ENCODE measurements at regions not wholly inside any gene's neighbourhood (a gene's known extent, or its start where the extent isn't known, plus 50 kb on each side); places are given as distances from the start of the nearest gene placed in this dataset.
"Not testable (repeated sequence)": the region's sequence is repeated elsewhere in the genome, so short reads cannot be mapped to it uniquely, and the experiment has no call there.

- H3K4me3 ChIP-seq (ENCODE audit: low read depth, low read length); DNase-seq (ENCODE audit: low read depth): not testable (repeated sequence)
- peak; percentile 17 for TF ChIP-seq CTCF (IDR thresholded peaks at IDR 0.05; ENCODE audit: low read depth, low read length)
These were observed 922.7 kb downstream of the TUBA3C start for GRCh38 chr13:18258801-18259419.

- DNase-seq (ENCODE audit: low read depth); H3K4me3 ChIP-seq (ENCODE audit: low read depth, low read length): not testable (repeated sequence)
These were observed 923.9 kb downstream of the TUBA3C start for GRCh38 chr13:18257686-18258085.

- DNase-seq (ENCODE audit: low read depth): peak; percentile 37
- TF ChIP-seq CTCF (IDR thresholded peaks at IDR 0.05; ENCODE audit: low read depth, low read length): peak; percentile 31
- not testable (repeated sequence) for H3K4me3 ChIP-seq (ENCODE audit: low read depth, low read length)
These were observed 928.8 kb downstream of the TUBA3C start for GRCh38 chr13:18252848-18253247.

- H3K4me3 ChIP-seq (ENCODE audit: low read depth, low read length); DNase-seq (ENCODE audit: low read depth): not testable (repeated sequence)
These were observed 932.9 kb downstream of the TUBA3C start for GRCh38 chr13:18248533-18249240.

GRCh38 chr13:18240086-18240485 lies 941.5 kb downstream of the TUBA3C start:
- DNase-seq (ENCODE audit: low read depth); H3K4me3 ChIP-seq (ENCODE audit: low read depth, low read length): not testable (repeated sequence)

GRCh38 chr13:18238586-18238985 lies 943.0 kb downstream of the TUBA3C start:
- not testable (repeated sequence) for H3K4me3 ChIP-seq (ENCODE audit: low read depth, low read length); DNase-seq (ENCODE audit: low read depth)

GRCh38 chr13:18236528-18236815 lies 945.2 kb downstream of the TUBA3C start:
- no peak overlapping the region for H3K4me3 ChIP-seq (ENCODE audit: low read depth, low read length)
- no peak for DNase-seq (ENCODE audit: low read depth)
- TF ChIP-seq MYC (IDR thresholded peaks at IDR 0.05; ENCODE audit: low read depth, low read length) (no peak), MAX (IDR thresholded peaks at IDR 0.05; ENCODE audit: low read depth, low read length) (no peak), CTCF (IDR thresholded peaks at IDR 0.05; ENCODE audit: low read depth, low read length) (no peak), POLR2A (IDR thresholded peaks at IDR 0.05; ENCODE audit: extremely low read depth, insufficient read length) (no peak)

GRCh38 chr13:18235756-18236527 lies 945.7 kb downstream of the TUBA3C start:
- H3K4me3 ChIP-seq (ENCODE audit: low read depth, low read length): no peak overlapping the region
- no peak for TF ChIP-seq POLR2A (IDR thresholded peaks at IDR 0.05; ENCODE audit: extremely low read depth, insufficient read length)
- TF ChIP-seq CTCF (IDR thresholded peaks at IDR 0.05; ENCODE audit: low read depth, low read length): no peak
- no peak for TF ChIP-seq MYC (IDR thresholded peaks at IDR 0.05; ENCODE audit: low read depth, low read length)
- TF ChIP-seq MAX (IDR thresholded peaks at IDR 0.05; ENCODE audit: low read depth, low read length): no peak
- no peak for DNase-seq (ENCODE audit: low read depth)
